Right lobe of liver (tissue), 6 donors: ENCODE measurements at regions not wholly inside any gene's neighbourhood (a gene's known extent, or its start where the extent isn't known, plus 50 kb on each side); places are given as distances from the start of the nearest gene placed in this dataset.

Experiments used
- ATAC-seq, 4 donors: fragments of 200-7000 bp; cut with Tn5 transposase; one replicate each; pipeline ENCODE4 v1.9.1; 2020; ENCODE audit warnings: mild to moderate bottlenecking in 4 of 4, moderate library complexity in 4 of 4
- DNase-seq, 3 donors: peaks; one replicate each; pipeline ENCODE4 v3.0.0-alpha.2; 2020
- H3K27ac ChIP-seq, 3 donors: fragments of 200-600 bp; one replicate each; pipeline ENCODE4 v1.8.0; 2022
- H3K27me3 ChIP-seq, 2 donors: fragments of 200-600 bp; one replicate each; pipeline ENCODE4 v1.8.0; 2022
- H3K36me3 ChIP-seq, 4 donors: fragments of 200-600 bp; sonication (generic) in 1 of 4; one replicate each; pipeline versions ENCODE4 v1.5.1 to v1.8.0; 2017 to 2022; ENCODE audit warnings: control low read depth in 1 of 4
- H3K4me1 ChIP-seq, 4 donors: fragments of 200-600 bp; sonication (generic) in 1 of 4; one replicate each; pipeline versions ENCODE4 v1.5.1 to v1.8.0; 2017 to 2022; ENCODE audit warnings: control low read depth in 1 of 4
- H3K4me3 ChIP-seq, 3 donors: fragments of 200-600 bp; one replicate each; pipeline ENCODE4 v1.8.0; 2022
- H3K9me3 ChIP-seq, 4 donors: fragments of 200-600 bp; sonication (generic) in 1 of 4; one replicate each; pipeline versions ENCODE4 v1.5.1 to v1.8.0; 2017 to 2022; ENCODE audit warnings: control low read depth in 1 of 4
- CTCF ChIP-seq, 4 donors: fragments of 200-600 bp in 3 of 4; fragments of 450-650 bp in 1 of 4; IDR thresholded peaks; one replicate each; pipeline versions ENCODE4 v1.5.1 to v1.8.0; 2016 to 2022; ENCODE audit warnings: antibody characterized with exemption in 4 of 4, mild to moderate bottlenecking in 2 of 4
- POLR2A ChIP-seq: fragments of 450-650 bp; IDR thresholded peaks from one replicate; pipeline ENCODE4 v1.6.1; 2017; ENCODE audit warnings: antibody characterized with exemption, mild to moderate bottlenecking
- WGBS: methylation state at CpG from one replicate; pipeline ENCODE4 v1.1.6; 2018; ENCODE audit warnings: low coverage, low lambda C conversion rate; ENCODE audit not compliant: insufficient coverage; ENCODE audit errors: missing lambda C conversion rate; 5-methylcytosine and 5-hydroxymethylcytosine counted together
- intact Hi-C, 2 donors: fragments of 100-400 bp; cut with DNase I; formaldehyde crosslinking; loops; one replicate each; pipeline versions ENCODE4 v1.11.2 to v1.14.1; 2022
- donor health status: DM: no; HTN: yes; CAD: no.
- donor health status: DM: no; HTN: no; CAD: no.
- donor health status: DM: no; HTN: no; CAD: no.
- donor health status: DM: no; HTN: yes; CAD: no.
- donor health status: DM: no; HTN: yes; CAD: no.

GRCh38 chr14:100674897-100675619, 51.6 kb upstream of the DLK1 start:
- ATAC-seq = no peak
- H3K4me1 ChIP-seq = peaks cover 0 to 7% (median 0%) of the 10 kb centered on the region in 4 donors
- no peaks in the 10 kb centered on the region for H3K36me3 ChIP-seq
- no peaks in the 10 kb centered on the region for H3K27me3 ChIP-seq
- no peak for DNase-seq
- H3K4me3 ChIP-seq = no peak overlapping the region
- 63% methylated on average over 15 of the region's 19 CpGs for WGBS
- TF ChIP-seq POLR2A (no peak), CTCF (IDR thresholded peaks at IDR 0.05) (no peak)
- intact Hi-C loops = no loop called here
- no peaks in the 10 kb centered on the region for H3K9me3 ChIP-seq
- no peak overlapping the region for H3K27ac ChIP-seq

GRCh38 chr14:100675699-100676684, 50.7 kb upstream of the DLK1 start:
- intact Hi-C loops = no loop called here
- Histone ChIP-seq H3K36me3 (no peaks in the 10 kb centered on the region), H3K4me3 (no peak overlapping the region), H3K27me3 (no peaks in the 10 kb centered on the region), H3K27ac (no peak overlapping the region), H3K4me1 (peaks cover 0 to 7% (median 0%) of the 10 kb centered on the region in 4 donors), H3K9me3 (no peaks in the 10 kb centered on the region)
- TF ChIP-seq CTCF (IDR thresholded peaks at IDR 0.05) (no peak), POLR2A (no peak)
- WGBS = 53% methylated on average over 19 of the region's 20 CpGs
- ATAC-seq (no peak), DNase-seq (no peak)
